ENCODE measurements at regions not wholly inside any gene's neighbourhood (a gene's known extent, or its start where the extent isn't known, plus 50 kb on each side); places are given as distances from the start of the nearest gene placed in this dataset.

GRCh38 chr9:82212885-82213284 is 224.3 kb downstream of the SPATA31D1 start:
- no peak for TF ChIP-seq CTCF (conservative IDR thresholded peaks at IDR 0.05; ENCODE audit: low read length)
- TF ChIP-seq EZH2phosphoT487 (IDR thresholded peaks at IDR 0.05; ENCODE audit: borderline replicate concordance) = no peak

Measured in Loucy (cell line).